Loucy (cell line): ENCODE measurements at regions not wholly inside any gene's neighbourhood (a gene's known extent, or its start where the extent isn't known, plus 50 kb on each side); places are given as distances from the start of the nearest gene placed in this dataset.

Source experiments
- H2AFZ ChIP-seq: fragments of 200-600 bp; sonication (generic); 2 replicates; pipeline ENCODE4 v1.6.0; 2016; ENCODE audit warnings: antibody characterized with exemption, mild to moderate bottlenecking, low read length, moderate library complexity
- H3F3A ChIP-seq: fragments of 200-600 bp; 2 replicates; pipeline ENCODE4 v1.6.0; 2016; ENCODE audit warnings: antibody characterized with exemption, low read depth, mild to moderate bottlenecking
- H3K27me3 ChIP-seq: fragments of 200-600 bp; sonication (generic); 2 replicates; pipeline ENCODE4 v1.6.1; 2014; ENCODE audit warnings: low read length, mild to moderate bottlenecking; ENCODE audit not compliant: insufficient read depth, poor library complexity, severe bottlenecking
- H3K36me3 ChIP-seq: fragments of 200-600 bp; sonication (generic); 2 replicates; pipeline ENCODE4 v1.6.1; 2016; ENCODE audit warnings: low read length; ENCODE audit not compliant: insufficient read depth
- H3K4me1 ChIP-seq: fragments of 200-600 bp; sonication (generic); 2 replicates; pipeline ENCODE4 v1.5.1; 2014; ENCODE audit warnings: low read length, mild to moderate bottlenecking; ENCODE audit not compliant: insufficient read depth, poor library complexity, severe bottlenecking
- H3K4me2 ChIP-seq: fragments of 200-600 bp; sonication (generic); 2 replicates; pipeline ENCODE4 v1.6.0; 2014; ENCODE audit warnings: antibody characterized with exemption, low read length, low read depth, mild to moderate bottlenecking; ENCODE audit not compliant: poor library complexity, severe bottlenecking
- H3K4me3 ChIP-seq: fragments of 200-600 bp; sonication (generic); 2 replicates; pipeline ENCODE4 v1.5.1; 2014; ENCODE audit warnings: low read length, mild to moderate bottlenecking, mixed read lengths; ENCODE audit not compliant: poor library complexity, severe bottlenecking
- H3K79me2 ChIP-seq: fragments of 200-600 bp; sonication (generic); 2 replicates; pipeline ENCODE4 v1.6.1; 2014; ENCODE audit warnings: low read length; ENCODE audit not compliant: insufficient read depth
- H3K9ac ChIP-seq: fragments of 200-600 bp; sonication (generic); 2 replicates; pipeline ENCODE4 v1.6.0; 2014; ENCODE audit warnings: mild to moderate bottlenecking, low read depth, low read length, moderate library complexity; ENCODE audit not compliant: poor library complexity, severe bottlenecking
- H3K9me2 ChIP-seq: fragments of 200-600 bp; sonication (generic); replicated peaks from 2 replicates; pipeline ENCODE4 v1.6.1; 2016; ENCODE audit warnings: low read depth, low read length, mixed read lengths
- H3K9me3 ChIP-seq: fragments of 200-600 bp; sonication (generic); 2 replicates; pipeline ENCODE4 v1.6.1; 2014; ENCODE audit warnings: mild to moderate bottlenecking, antibody characterized with exemption, low read length, low read depth; ENCODE audit not compliant: insufficient read depth
- H4K20me1 ChIP-seq: fragments of 200-600 bp; sonication (generic); 2 replicates; pipeline ENCODE4 v1.6.0; 2014; ENCODE audit warnings: antibody characterized with exemption, low read length, mild to moderate bottlenecking; ENCODE audit not compliant: insufficient read depth, poor library complexity, severe bottlenecking
- CTCF ChIP-seq: fragments of 200-600 bp; sonication (generic); conservative IDR thresholded peaks from 2 replicates; pipeline ENCODE4 v1.5.1; 2014; ENCODE audit warnings: mild to moderate bottlenecking, antibody characterized with exemption, low read length
- EZH2phosphoT487 ChIP-seq: fragments of 200-600 bp; IDR thresholded peaks from 2 replicates; pipeline ENCODE4 v1.6.1; 2018; ENCODE audit warnings: antibody characterized with exemption, mild to moderate bottlenecking, moderate library complexity, borderline replicate concordance

GRCh38 chr4:104351706-104352105, 143.0 kb downstream of the CXXC4 start:
- Histone ChIP-seq H3K9me3 (no peaks in the 10 kb centered on the region; the same call in 1 of the 2 replicates), H3K9me2 (no peaks in the 10 kb centered on the region), H4K20me1 (no peaks in the 10 kb centered on the region), H3K27me3 (no peaks in the 10 kb centered on the region), H3K4me1 (no peaks in the 10 kb centered on the region), H3K4me3 (no peak overlapping the region), H2AFZ (no peak overlapping the region), H3K36me3 (no peaks in the 10 kb centered on the region), H3K9ac (no peak overlapping the region), H3K4me2 (no peak overlapping the region), H3F3A (no peaks in the 10 kb centered on the region), H3K79me2 (no peaks in the 10 kb centered on the region)
- no peak for TF ChIP-seq CTCF
- no peak for TF ChIP-seq EZH2phosphoT487

GRCh38 chr4:104345598-104346242, 149.0 kb downstream of the CXXC4 start:
- H3K36me3 ChIP-seq: no peaks in the 10 kb centered on the region
- H3K9ac ChIP-seq: no peak overlapping the region
- H3K4me1 ChIP-seq: no peaks in the 10 kb centered on the region
- H3K9me2 ChIP-seq: no peaks in the 10 kb centered on the region
- H3K4me3 ChIP-seq: no peak overlapping the region
- no peaks in the 10 kb centered on the region for H4K20me1 ChIP-seq
- H3K27me3 ChIP-seq: no peaks in the 10 kb centered on the region
- H3F3A ChIP-seq: no peaks in the 10 kb centered on the region
- H2AFZ ChIP-seq: no peak overlapping the region
- H3K4me2 ChIP-seq: no peak overlapping the region
- no peaks in the 10 kb centered on the region; the same call in 1 of the 2 replicates for H3K9me3 ChIP-seq
- TF ChIP-seq CTCF (no peak), EZH2phosphoT487 (no peak)
- no peaks in the 10 kb centered on the region for H3K79me2 ChIP-seq

- H3K79me2 ChIP-seq: no peaks in the 10 kb centered on the region
- H3K9ac ChIP-seq: no peak overlapping the region
- no peaks in the 10 kb centered on the region for H4K20me1 ChIP-seq
- no peak overlapping the region for H3K4me2 ChIP-seq
- H3K9me3 ChIP-seq: no peaks in the 10 kb centered on the region; the same call in 1 of the 2 replicates
- H3K9me2 ChIP-seq: no peaks in the 10 kb centered on the region
- no peaks in the 10 kb centered on the region for H3K27me3 ChIP-seq
- TF ChIP-seq EZH2phosphoT487: no peak
- H2AFZ ChIP-seq: no peak overlapping the region
- H3K4me3 ChIP-seq: no peak overlapping the region
- H3K36me3 ChIP-seq: no peaks in the 10 kb centered on the region
- no peaks in the 10 kb centered on the region for H3K4me1 ChIP-seq
- H3F3A ChIP-seq: no peaks in the 10 kb centered on the region
Measured at GRCh38 chr4:104344342-104344980, 150.2 kb downstream of the CXXC4 start.
